HG02870 (cell line): ENCODE measurements at regions not wholly inside any gene's neighbourhood (a gene's known extent, or its start where the extent isn't known, plus 50 kb on each side); places are given as distances from the start of the nearest gene placed in this dataset.
"Not testable (repeated sequence)": the region's sequence is repeated elsewhere in the genome, so short reads cannot be mapped to it uniquely, and the experiment has no call there.

Experiments used
- ATAC-seq: cut with Tn5 transposase; IDR thresholded peaks from one replicate; pipeline ENCODE4 v1.9.1; 2021; ENCODE audit warnings: mild to moderate bottlenecking, moderate library complexity; ENCODE audit not compliant: unreplicated experiment

- ATAC-seq, result no peak
Measured at GRCh38 chr6:86118271-86118670, 475.6 kb upstream of the SYNCRIP start.

- no peak for ATAC-seq
Measured at GRCh38 chr6:86107985-86108384, 465.3 kb upstream of the SYNCRIP start.

DNA sequence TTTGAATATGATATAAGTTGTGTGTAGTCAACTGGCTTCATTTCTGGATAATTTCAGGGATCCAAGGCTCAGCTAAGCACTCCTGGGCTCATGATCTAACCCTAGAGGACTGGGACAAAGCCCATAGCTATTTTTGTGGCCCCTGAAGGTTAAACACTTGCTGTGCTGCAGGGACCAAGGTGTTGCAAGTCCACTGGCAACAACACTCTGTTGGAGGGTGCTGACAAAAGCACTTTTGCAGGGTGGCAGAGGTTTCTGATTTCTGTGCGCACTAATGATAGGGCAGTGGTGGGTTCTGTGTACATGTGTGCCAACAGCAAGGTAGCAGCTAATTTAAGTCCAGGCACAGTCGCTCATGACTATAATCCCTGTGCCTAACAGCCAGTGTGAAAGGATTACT, 445.3 kb upstream of the SYNCRIP start:
- no peak for ATAC-seq

DNA sequence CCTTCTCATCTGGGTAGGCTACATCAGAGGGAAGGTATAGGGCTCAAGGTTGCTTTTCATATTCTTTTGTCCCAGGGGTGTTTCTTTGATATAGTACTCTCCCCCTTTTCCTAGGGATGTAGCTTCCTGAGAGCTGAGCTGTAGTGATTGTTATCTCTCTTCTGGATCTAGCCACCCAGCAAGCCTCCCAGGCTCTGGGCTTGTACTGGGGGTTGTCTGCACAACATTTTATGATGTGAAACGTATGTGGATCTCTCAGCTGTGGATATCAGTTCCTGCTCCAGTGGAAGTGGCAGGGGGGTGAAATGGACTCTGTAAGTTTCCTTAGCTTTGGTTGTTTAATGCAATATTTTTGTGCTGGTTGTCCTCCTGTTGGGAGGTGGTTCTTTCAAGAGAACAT, 437.3 kb upstream of the SYNCRIP start:
- ATAC-seq, result no peak

GRCh38 chr6:86070151-86070550, 427.5 kb upstream of the SYNCRIP start:
- no peak for ATAC-seq

GRCh38 chr6:86065002-86065401, 422.3 kb upstream of the SYNCRIP start:
- ATAC-seq, result not testable (repeated sequence)

- ATAC-seq, result not testable (repeated sequence)
Measured at GRCh38 chr6:86057293-86057980, 414.8 kb upstream of the SYNCRIP start.

DNA sequence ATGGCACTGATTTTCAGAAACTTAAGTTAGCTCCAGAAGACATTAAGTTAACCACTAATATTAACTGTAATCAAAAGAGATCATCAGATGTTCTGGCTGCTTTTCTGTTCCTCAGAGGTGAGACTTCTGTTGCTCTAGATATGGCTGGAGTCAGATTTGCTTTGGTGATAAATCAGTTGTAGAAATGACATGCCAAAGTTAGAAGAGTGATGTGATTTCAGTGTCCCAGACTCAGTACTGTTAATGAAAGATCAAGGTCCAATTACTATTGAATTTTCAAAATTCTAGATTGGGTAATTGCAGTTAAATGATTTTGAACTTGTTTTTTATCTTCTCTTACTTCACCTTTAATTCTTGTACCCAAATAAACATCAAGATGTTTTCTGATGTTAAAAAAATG, 402.4 kb upstream of the SYNCRIP start:
- no peak for ATAC-seq

GRCh38 chr6:86042214-86042613, 399.5 kb upstream of the SYNCRIP start:
- no peak for ATAC-seq

- no peak for ATAC-seq
Measured at GRCh38 chr6:86031713-86032112, 389.0 kb upstream of the SYNCRIP start.

DNA sequence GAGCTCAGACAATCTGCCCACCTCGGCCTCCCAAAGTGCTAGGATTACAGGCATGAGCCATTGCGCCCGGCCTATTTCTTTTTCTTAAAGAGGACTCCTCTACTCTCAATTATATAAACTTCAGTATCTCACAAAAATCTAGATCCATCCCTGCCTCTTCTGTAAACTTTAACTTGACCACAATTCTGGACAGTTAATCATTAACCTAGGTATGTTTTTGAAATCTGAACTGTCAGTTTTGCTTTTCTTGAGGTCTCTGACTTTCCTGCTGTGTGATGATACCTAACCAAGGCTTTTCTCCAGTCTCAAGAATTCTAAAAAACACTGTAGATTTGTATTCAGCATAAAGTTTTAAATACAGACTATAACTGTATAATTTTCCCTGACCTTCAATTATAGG, 388.2 kb upstream of the SYNCRIP start:
- ATAC-seq, result no peak

DNA sequence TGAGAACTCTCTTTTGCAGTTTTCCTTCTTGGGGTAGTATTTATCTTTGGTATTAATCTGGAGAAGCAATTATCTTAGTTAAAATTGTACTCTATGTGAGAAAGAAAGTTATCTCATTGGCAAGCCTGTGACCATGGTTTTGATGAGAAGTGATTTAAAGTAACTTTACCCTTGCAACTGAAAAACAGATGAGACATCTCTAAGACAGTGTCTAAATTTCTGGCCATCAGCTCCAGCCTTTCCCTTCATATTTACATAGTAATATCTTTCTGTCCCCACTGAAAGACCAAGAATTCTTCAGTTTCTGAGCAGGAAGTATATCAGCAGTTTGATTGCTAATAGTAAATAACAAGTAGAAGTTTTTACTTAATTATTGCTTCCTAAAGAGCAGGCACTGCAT, 386.1 kb upstream of the SYNCRIP start:
- no peak for ATAC-seq

DNA sequence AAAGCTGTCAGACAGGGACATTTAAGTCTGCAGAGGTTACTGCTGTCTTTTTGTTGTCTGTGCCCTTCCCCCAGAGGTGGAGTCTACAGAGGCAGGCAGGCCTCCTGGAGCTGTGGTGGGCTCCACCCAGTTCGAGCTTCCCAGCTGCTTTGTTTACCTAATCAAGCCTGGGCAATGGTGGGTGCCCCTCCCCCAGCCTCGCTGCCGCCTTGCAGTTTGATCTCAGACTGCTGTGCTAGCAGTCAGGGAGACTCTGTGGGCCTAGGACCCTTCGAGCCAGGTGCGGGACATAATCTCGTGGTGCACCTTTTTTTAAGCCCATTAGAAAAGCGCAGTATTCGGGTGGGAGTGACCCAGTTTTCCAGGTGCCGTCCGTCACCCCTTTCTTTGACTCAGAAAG, 384.2 kb upstream of the SYNCRIP start:
- ATAC-seq, result not testable (repeated sequence)

DNA sequence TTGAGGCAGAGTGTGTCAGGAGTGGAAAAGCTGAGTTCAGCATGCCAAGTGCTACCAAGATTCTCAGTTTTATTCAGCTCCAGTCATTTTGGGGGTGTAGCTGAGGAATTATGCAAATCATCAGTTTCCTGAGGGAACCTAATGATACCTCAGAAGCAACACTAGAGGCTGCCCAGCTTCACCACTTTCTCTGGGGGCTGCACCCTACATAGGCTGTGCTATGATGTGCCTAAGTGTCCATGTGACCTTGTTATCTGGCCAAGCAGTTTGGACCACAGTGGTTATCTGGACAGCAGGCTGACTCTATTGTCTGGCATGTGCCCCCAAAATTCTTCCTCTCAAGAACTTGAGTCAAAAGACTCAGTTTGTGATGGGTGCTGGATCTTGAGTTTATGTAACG, 374.6 kb upstream of the SYNCRIP start:
- ATAC-seq, result peak; percentile 88

DNA sequence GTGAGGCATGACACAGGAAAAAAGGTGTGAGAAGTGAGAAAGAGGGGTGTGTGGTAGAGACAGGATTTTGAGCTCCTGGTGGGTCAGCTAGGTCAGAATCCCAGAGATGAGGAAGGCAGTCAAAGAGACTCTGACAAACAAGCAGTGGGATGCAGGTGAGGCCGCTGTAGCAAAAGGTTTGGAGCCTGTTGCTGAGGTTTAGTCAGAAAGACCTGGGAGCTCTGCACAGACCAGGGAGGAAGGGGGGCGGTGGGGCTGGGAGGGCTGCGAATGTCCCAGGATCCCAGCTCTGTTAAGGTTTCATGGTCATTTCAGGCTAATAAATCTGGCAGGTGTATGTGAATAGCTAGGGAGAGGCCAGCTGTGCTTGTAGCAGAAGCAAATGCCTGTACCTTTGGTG, 373.9 kb upstream of the SYNCRIP start:
- ATAC-seq, result no peak

GRCh38 chr6:86016077-86016476, 373.4 kb upstream of the SYNCRIP start:
- no peak for ATAC-seq

DNA sequence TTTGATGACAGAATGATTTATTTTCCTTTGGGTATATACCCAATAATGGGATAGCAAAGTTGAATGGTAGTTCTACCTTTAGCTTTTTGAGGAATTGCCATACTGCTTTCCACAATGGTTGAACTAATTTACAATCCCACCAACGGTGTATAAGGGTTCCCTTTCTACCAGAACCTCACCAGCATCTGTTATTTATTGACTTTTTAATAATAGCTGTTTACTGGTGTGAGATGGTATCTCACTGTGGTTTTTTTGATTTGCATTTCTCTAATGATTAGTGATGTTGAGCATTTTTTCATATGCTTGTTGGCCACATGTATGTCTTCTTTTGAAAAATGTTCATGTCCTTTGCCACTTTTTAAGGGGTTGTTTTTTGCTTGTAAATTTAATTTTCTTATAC, 370.3 kb upstream of the SYNCRIP start:
- ATAC-seq, result not testable (repeated sequence)

- no peak for ATAC-seq
Measured at GRCh38 chr6:86010915-86011786, 368.5 kb upstream of the SYNCRIP start.

- ATAC-seq, result no peak
Measured at GRCh38 chr6:85997206-85997605, 354.5 kb upstream of the SYNCRIP start.

GRCh38 chr6:85996034-85996375, 353.3 kb upstream of the SYNCRIP start:
- ATAC-seq, result no peak

- ATAC-seq, result no peak
Measured at GRCh38 chr6:85995339-85996033, 352.8 kb upstream of the SYNCRIP start.

GRCh38 chr6:85986681-85987080, 344.0 kb upstream of the SYNCRIP start:
- no peak for ATAC-seq
